NCI-H774 (cell line): ENCODE measurements at regions not wholly inside any gene's neighbourhood (a gene's known extent, or its start where the extent isn't known, plus 50 kb on each side); places are given as distances from the start of the nearest gene placed in this dataset.

Source experiments
- DNase-seq: peaks from one replicate; lab custom pipeline; 2025; lab: John Stamatoyannopoulos, UW

DNA sequence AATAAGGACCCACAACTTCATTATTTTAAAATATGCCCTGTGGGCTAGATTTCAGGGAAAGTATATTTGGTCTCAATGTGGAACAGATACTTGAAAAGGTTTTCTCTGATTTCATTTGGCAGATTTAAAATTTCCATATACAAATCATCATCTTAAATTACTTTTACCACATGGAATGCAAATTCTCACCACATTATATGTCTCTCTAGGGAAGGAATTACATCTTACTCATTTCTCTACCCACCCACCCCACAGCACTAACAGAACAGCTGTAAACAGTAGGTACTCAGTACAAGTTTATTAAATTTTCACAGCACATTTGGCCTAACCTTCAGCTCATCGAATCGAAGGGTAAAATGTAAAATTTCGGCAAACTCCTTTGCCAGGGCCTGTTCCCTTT is 104.0 kb downstream of the CYRIA start:
- DNase-seq: no peak

GRCh38 chr2:16561251-16561650 is 104.4 kb downstream of the CYRIA start:
- DNase-seq: no peak

GRCh38 chr2:16559278-16560067 is 106.2 kb downstream of the CYRIA start:
- no peak for DNase-seq

DNA sequence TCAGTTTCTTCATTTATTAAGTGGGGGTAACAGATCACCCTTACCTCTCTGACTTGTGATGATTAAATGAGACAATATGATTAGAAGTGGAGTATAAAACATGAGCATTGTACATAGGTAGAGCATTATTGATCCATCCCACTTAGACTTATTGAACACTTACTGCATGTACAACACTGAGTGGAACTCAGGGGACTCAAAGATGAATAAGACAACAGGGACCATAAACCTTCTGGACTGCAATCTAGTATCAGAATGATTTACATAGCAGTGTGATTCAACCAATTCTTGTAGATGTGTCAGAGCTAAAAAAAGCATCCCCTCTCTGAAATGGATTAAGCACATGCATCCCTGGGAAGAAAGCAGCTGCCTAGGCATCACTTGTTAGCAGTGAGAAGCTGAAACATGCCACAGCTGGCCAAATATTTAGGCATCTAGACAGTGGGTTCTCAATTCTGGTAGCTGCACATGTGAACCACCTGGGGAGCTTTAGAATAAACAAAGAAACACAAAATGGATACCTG is 111.5 kb downstream of the CYRIA start:
- DNase-seq: no peak

DNA sequence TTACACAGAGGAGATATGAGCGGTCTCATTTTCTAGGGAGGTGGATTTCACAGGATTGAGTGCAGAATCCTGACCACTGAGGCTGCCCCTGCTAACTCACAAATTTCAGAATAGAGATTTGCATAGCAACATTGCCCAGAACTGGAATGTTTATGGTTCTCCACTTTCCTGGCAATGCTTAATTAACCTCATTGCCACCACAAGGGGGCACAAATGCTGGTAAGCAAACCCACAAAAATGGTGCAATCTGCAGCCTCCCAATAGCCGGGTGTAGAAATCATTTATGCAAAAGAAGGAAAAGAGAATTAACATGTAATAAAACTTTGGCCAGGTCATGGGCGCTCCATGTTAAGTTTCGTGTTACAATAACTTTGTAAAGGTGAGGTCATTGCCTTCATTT is 112.4 kb downstream of the CYRIA start:
- DNase-seq: no peak

- DNase-seq: no peak
Observed at GRCh38 chr2:16552202-16552601, 113.4 kb downstream of the CYRIA start.

GRCh38 chr2:16548036-16548435 is 117.6 kb downstream of the CYRIA start:
- DNase-seq: no peak

GRCh38 chr2:16546128-16546754 is 119.4 kb downstream of the CYRIA start:
- no peak for DNase-seq

- DNase-seq: no peak
Observed at GRCh38 chr2:16538707-16539106, 126.9 kb downstream of the CYRIA start.

- DNase-seq: no peak
Observed at GRCh38 chr2:16537347-16537746, 128.3 kb downstream of the CYRIA start.

DNA sequence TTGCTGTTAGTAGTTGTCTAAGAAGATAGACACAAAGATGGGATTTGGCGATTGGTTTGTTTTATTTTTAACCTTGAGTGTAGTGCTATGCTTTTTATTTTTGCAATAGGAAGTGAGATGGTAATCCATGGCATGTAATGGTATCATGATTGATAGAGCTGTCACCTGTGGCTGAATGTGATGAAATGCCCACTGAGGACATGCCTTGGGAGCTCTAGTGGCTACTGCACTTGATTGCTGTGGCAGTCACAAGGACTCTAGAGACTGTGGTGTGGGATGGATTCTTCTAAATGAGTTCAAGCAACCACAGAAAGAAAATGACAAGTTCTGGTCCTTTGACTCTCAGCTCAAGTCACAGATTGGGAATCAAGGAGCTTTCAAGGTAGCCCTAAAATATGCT is 139.4 kb downstream of the CYRIA start:
- no peak for DNase-seq

DNA sequence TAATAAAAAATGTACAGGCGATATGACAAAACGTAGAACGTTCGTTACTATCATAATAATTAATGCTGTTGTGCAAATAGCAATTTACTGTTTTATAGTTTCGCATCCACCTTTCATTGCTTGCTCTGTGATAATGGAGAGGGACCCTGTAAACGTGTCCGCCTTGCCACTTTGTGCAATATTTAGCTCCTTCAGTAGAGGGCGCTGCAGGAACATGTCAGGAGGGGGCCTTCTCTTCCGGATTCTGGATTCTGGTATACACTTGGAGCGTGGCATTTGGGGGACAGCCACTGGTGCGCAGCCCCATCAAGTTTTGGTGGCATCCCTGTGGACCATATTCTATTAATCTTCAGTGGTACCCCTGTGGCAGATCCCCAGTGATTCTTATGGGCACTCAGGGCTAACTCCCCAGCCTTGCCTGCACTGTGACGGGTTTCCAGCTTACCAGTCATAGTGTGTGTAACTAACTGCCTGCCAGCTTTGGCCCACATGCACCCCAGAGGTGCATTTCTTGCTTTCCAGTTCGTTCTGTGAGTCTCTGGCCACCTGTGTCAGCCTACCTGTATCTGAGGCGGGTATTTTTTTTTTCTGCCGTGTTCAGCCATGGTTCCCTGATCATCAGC is 140.3 kb downstream of the CYRIA start:
- DNase-seq: no peak

DNA sequence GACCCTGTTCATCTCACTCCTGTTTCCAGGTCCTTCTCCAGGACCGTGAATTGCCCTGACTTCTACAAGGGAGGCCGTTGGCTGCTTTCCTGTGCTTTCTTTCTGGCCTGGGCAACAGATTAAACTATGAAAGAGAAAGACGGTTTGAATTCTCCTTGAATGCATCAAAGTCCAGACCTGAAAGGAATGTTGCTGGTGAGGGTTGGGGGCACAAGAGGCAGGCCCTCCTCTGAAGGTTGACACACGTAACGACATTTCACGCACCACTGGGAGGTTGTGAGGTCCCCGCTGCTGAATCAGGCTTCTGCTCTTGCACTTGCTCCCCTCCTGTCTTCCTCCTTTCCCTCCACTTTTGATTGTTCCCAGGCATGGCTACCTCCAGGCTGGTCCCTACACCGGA is 141.9 kb downstream of the CYRIA start:
- DNase-seq: no peak

DNA sequence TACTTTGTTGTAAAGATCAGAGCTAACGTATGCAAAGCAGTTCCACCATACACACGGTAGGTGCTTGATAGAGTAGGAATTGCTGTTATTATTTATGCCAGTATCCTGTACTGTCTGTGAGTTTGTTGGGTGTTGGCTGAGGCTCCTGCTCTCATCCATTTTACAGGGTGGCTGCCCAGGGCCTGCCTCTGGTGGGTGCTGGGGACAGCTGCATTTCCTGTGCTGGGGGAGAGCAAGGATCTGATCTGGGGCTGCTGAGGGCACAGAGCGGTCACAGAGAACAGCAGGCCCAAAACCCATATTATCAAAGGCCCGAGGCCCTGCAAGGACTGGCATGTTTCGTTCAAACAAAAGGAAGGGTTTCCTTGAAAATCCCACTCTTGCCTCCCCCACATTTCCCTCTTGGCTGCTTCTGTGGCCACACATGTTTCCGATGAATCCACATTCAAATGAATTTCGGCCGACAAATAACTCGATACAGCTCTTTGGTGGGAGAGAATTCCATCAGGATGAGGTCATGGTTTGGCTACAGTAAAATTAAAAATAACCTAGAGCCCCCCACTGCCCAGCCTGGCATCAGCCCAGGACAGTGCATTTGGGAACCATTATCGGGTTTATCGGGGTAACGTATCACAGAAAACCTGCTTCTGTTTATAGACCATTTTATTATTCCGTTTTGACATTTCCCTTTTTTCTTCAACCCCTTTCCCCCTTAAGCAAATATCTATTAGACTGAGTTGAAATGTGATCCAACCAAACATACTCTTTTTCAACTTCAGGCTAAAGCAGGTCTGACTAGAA is 143.4 kb downstream of the CYRIA start:
- no peak for DNase-seq

GRCh38 chr2:16520891-16521290 is 144.7 kb downstream of the CYRIA start:
- no peak for DNase-seq

- DNase-seq: no peak
Observed at GRCh38 chr2:16515696-16516095, 149.9 kb downstream of the CYRIA start.

DNA sequence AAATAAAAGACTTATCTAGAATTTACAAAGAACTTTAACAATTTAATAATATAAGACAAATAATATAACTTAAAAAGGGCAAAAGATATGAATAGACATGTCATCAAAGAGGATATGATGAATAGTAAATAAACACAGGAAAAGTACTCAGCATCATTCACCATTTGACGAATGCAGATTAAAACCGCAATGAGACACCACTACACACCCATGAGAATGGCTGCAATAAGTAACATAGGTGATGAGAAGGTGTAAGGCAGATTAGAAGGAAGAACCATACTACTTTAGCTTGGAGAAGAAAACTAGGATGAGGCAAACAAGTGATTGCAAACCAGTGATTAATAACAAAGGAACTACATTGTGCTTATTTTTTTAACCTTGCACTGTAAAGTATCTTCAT is 152.0 kb downstream of the CYRIA start:
- no peak for DNase-seq

DNA sequence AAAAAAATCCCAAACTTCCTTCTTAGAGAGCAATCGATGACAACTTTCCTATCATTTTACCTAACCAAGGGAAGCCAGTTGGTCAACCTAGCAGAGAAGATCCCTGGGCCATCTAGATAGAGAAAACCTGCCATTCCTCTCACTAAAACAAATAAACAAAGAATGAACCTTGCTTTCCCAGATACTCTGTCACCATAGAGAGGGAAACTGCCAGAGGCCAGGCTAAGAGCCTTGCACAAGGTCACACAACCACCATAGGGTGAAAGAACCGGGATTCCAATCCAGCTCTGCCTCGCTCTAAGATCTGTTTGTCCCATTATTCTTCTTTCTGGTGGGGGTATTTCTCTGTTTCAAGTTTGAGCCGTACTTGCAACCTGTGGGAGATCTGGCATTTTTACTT is 154.6 kb downstream of the CYRIA start:
- DNase-seq: no peak

GRCh38 chr2:16509042-16509441 is 156.6 kb downstream of the CYRIA start:
- no peak for DNase-seq

DNA sequence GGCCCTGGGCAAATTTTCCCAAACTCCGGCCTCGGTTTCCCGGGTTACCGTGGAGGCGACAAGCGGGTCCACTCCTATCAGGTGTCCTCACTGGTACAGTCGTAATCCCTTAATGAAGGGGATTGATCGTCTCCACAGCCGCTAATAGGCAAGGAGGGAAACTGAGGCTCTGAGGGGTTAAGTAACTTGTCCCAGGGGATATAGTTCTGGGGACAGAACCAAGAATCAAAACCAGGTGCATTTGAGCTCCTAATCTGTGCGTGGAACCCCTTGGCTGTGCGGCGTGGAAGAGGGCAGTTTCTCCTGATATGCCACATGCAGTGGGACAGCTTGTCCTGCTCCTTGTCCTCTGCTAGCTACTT is 157.2 kb downstream of the CYRIA start:
- DNase-seq: no peak

DNA sequence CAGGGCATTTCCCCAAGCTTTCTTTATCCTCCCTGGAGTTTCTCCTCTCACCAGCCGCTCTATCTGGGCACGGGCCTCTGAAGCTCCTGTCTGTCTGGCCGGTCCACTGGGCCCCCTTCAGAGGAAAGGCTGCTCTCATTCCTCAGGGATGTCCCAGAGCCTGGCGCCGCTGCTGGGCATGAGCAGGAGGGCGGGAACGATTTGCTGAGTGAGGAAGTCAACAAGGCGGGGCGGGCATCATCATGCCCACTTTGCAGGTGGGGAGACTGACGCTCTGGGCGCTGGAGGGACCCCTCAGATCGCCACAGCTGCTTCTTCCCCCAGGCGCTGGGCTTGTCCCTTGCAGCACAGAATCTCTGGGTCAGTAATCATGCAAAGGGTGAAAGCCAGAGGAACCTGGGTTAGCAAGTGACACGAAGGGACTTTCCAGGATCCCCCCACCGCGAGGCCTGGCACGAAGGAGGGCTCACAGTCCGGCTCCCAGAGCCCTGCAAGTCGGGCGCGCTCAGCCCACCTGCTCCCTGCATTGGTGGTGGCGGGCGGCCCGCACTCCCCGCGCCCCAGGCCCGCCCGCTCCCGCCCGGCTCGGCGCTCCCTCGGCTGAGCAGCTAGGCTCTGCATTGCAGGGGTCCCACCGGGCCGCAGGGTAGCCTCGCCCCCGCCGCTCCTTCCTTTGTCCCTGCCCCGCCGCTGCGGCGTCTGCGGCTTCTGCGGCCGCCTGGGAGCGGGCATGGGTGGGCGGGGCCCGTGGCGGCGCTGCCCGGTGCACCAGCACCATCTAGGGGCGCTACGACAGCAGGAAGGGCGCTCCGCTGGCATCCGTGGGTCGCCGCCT is 157.8 kb downstream of the CYRIA start:
- DNase-seq: peak; percentile 8

DNA sequence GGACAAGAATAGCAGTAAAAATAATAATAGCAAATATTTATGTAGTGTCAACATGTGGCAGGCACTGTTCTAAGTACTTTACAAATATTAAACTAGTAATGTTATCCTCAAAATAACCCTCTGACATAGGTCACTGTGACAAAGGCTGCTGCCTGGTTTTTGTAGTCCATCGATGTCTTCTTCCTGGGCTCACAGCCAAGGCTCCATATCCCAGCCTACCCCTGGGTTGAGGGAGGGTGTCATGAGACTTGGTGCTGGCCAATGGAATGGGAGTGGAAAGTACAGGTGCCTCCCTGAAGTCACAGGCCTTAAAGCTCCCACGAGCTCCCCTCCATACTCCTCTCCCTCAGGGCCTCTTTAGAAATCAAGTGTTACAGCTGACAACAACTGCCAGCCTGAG is 159.3 kb downstream of the CYRIA start:
- DNase-seq: no peak
